ENCODE measurements at regions not wholly inside any gene's neighbourhood (a gene's known extent, or its start where the extent isn't known, plus 50 kb on each side); places are given as distances from the start of the nearest gene placed in this dataset.

DNA sequence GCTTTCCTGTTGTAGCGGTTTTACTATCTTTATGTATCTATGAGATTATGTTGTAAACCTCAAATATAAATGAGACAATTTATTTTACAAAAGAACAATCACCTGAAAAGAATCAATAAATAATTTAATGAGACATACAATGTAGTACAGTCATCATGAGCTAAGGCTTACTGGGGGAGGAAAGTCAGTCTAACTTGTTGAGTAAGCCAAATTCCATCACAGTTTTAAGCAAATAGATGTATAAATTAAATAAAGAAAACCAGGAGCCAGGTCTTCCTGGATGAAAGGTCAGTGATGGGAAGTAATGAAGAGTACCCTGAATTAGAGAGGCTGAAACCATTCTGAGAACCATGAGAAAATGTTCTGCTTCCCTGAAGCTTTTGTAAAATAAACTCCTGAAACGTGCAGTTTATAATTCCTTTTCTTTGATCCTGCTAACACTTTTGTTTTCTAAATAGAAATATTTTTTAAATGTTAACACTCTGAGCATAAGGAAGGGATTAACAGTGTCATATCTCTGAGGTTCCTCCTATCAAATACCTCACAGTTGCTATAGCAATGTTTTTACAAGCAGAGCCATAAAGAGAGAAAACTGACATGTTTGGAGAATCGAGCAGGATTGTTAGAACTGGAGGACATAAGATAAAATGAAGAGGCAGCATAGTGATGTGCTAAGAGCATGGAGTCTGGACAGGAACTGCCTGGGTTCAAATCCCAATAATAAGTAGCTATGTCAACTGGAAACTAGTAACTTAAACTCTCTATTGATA, 444.9 kb upstream of the FOXG1 start:
- Histone ChIP-seq H3K36me3 (no peaks in the 10 kb centered on the region), H3K4me3 (no peak overlapping the region), H3K9me3 (no peaks in the 10 kb centered on the region), H3K27ac (no peak overlapping the region), H3K4me1 (no peaks in the 10 kb centered on the region), H3K27me3 (no peaks in the 10 kb centered on the region)
- ATAC-seq: no peak
- DNase-seq: no peak
- TF ChIP-seq, protein P1, sequence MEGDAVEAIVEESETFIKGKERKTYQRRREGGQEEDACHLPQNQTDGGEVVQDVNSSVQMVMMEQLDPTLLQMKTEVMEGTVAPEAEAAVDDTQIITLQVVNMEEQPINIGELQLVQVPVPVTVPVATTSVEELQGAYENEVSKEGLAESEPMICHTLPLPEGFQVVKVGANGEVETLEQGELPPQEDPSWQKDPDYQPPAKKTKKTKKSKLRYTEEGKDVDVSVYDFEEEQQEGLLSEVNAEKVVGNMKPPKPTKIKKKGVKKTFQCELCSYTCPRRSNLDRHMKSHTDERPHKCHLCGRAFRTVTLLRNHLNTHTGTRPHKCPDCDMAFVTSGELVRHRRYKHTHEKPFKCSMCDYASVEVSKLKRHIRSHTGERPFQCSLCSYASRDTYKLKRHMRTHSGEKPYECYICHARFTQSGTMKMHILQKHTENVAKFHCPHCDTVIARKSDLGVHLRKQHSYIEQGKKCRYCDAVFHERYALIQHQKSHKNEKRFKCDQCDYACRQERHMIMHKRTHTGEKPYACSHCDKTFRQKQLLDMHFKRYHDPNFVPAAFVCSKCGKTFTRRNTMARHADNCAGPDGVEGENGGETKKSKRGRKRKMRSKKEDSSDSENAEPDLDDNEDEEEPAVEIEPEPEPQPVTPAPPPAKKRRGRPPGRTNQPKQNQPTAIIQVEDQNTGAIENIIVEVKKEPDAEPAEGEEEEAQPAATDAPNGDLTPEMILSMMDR (IDR thresholded peaks at IDR 0.05): no peak
- intact Hi-C loops (cut with DNase I): no loop called here

DNA sequence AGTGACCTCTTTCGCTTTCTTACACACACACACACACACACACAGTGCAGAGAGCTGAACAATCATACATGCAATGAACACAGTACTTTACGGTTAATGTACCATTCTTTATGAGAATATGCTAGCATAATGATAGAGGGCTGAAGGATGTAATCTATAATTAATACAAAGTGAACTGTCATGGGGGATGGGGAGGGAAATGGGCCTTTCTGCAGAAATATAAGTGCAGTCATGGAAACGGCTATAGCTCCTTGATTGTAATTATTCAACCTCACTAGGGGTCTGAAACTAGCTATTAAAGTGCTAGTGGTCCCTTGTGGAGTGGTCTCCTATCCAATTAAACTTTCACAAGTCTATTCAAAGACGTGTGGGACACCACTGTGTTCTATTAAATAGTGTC, 443.2 kb upstream of the FOXG1 start:
- H3K36me3 ChIP-seq: no peaks in the 10 kb centered on the region
- ATAC-seq: no peak
- TF ChIP-seq, protein P1 (IDR thresholded peaks at IDR 0.05): no peak
- no peak overlapping the region for H3K27ac ChIP-seq
- no peaks in the 10 kb centered on the region for H3K27me3 ChIP-seq
- intact Hi-C loops (cut with DNase I): no loop called here
- no peaks in the 10 kb centered on the region for H3K9me3 ChIP-seq
- no peaks in the 10 kb centered on the region for H3K4me1 ChIP-seq
- no peak for DNase-seq
- H3K4me3 ChIP-seq: no peak overlapping the region

GRCh38 chr14:28323951-28324741, 442.4 kb upstream of the FOXG1 start:
- Histone ChIP-seq H3K4me1 (no peaks in the 10 kb centered on the region), H3K27me3 (no peaks in the 10 kb centered on the region), H3K4me3 (no peak overlapping the region), H3K27ac (no peak overlapping the region), H3K36me3 (no peaks in the 10 kb centered on the region), H3K9me3 (no peaks in the 10 kb centered on the region)
- no peak for ATAC-seq
- no peak for DNase-seq
- intact Hi-C loops (cut with DNase I): no loop called here
- TF ChIP-seq, protein P1 (IDR thresholded peaks at IDR 0.05): no peak

GRCh38 chr14:28340816-28341215, 425.8 kb upstream of the FOXG1 start:
- Histone ChIP-seq H3K27me3 (no peaks in the 10 kb centered on the region), H3K9me3 (no peaks in the 10 kb centered on the region), H3K27ac (no peak overlapping the region), H3K4me3 (no peak overlapping the region), H3K36me3 (no peaks in the 10 kb centered on the region), H3K4me1 (no peaks in the 10 kb centered on the region)
- DNase-seq (no peak), ATAC-seq (no peak)
- TF ChIP-seq, protein P1 (IDR thresholded peaks at IDR 0.05): no peak
- intact Hi-C loops (cut with DNase I): no loop called here

DNA sequence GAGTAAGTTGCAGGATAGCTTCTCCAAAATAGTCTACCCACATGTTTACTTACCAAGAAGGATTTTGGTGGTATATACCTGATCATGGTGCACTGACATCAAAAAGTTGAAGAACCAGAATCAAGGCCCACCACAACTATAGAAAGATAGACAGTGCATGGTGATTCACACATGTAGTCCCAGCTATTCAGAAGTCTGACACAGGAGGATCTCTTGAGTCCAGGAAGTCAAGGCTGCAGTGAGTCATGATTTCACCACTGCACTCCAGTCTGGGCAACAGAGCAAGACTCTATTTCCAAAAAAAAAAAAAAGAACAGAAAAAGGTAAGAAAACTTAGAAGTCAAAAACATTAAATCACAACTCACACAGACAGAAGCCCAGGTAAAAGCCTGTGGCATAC, 422.2 kb upstream of the FOXG1 start:
- intact Hi-C loops (cut with DNase I): no loop called here
- H3K36me3 ChIP-seq: no peaks in the 10 kb centered on the region
- H3K4me1 ChIP-seq: no peaks in the 10 kb centered on the region
- no peak overlapping the region for H3K4me3 ChIP-seq
- DNase-seq (no peak), ATAC-seq (no peak)
- no peaks in the 10 kb centered on the region for H3K9me3 ChIP-seq
- H3K27ac ChIP-seq: no peak overlapping the region
- H3K27me3 ChIP-seq: no peaks in the 10 kb centered on the region
- TF ChIP-seq, protein P1 (IDR thresholded peaks at IDR 0.05): no peak
